NCI-H446 (cell line): ENCODE measurements at regions not wholly inside any gene's neighbourhood (a gene's known extent, or its start where the extent isn't known, plus 50 kb on each side); places are given as distances from the start of the nearest gene placed in this dataset.
"Not testable (repeated sequence)": the region's sequence is repeated elsewhere in the genome, so short reads cannot be mapped to it uniquely, and the experiment has no call there.

Source experiments
- DNase-seq, 2 experiments: peaks; one replicate each; lab custom pipeline; 2025; lab: John Stamatoyannopoulos, UW

GRCh38 chr9:81811688-81812087 is 116.5 kb upstream of the SPATA31D4 start:
- not testable (repeated sequence) for DNase-seq

DNA sequence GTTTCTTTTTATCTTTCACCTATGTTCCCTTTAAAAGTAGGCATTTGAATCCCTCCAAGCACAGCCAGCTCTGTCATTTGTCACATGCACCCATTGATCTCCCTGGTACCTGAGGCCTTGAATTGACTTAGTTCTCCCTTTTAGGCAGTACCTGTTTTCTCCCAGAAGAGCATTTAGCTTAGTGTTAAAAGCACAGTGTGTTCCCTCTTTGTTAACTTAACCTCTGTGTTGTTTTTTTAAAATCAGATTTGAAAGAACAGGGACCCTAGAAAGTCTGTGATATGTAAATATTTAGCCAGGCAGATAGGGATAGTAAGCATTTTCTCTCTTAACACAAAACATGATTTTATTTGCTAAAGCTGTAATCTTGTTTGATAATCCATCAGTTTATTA is 113.8 kb upstream of the SPATA31D4 start:
- no peak for DNase-seq

DNA sequence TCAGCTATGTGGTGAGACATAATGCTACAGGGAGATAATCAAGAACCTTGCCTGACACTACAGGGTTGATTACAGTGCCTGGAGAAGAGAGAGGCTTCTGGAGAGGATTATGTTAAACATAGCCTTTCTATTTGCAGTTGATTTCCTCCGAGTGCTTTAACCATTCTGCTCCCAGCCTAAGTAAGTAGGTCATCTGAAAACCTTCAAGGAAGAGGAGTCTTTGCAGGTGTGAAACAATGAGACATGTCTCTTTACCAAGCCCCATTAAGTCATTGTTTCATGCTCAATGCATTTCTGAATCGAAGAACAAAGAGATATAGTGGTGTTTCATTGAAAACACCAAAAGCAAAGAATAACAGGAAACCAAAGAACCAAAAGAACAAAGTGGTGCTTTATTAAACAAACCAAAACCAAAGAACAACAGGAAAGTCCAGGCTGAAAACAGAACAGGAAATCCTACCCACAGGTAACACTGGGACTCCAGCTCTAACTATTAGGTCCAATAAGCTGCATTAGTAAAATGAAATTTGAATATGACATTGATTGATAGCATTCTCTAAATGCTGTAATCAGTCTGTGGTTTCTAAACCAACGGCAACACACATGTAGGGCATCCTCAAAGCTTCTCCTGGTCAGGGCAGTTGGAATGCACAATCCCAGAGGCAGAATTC is 113.3 kb upstream of the SPATA31D4 start:
- DNase-seq: no peak

- DNase-seq: no peak
Observed at GRCh38 chr9:81815781-81816180, 112.4 kb upstream of the SPATA31D4 start.

GRCh38 chr9:81819155-81819554 is 109.1 kb upstream of the SPATA31D4 start:
- no peak for DNase-seq

- no peak for DNase-seq
Observed at GRCh38 chr9:81819859-81820546, 108.2 kb upstream of the SPATA31D4 start.

- no peak for DNase-seq
Observed at GRCh38 chr9:81822301-81822865, 105.8 kb upstream of the SPATA31D4 start.

GRCh38 chr9:81822967-81823366 is 105.3 kb upstream of the SPATA31D4 start:
- DNase-seq: no peak

DNA sequence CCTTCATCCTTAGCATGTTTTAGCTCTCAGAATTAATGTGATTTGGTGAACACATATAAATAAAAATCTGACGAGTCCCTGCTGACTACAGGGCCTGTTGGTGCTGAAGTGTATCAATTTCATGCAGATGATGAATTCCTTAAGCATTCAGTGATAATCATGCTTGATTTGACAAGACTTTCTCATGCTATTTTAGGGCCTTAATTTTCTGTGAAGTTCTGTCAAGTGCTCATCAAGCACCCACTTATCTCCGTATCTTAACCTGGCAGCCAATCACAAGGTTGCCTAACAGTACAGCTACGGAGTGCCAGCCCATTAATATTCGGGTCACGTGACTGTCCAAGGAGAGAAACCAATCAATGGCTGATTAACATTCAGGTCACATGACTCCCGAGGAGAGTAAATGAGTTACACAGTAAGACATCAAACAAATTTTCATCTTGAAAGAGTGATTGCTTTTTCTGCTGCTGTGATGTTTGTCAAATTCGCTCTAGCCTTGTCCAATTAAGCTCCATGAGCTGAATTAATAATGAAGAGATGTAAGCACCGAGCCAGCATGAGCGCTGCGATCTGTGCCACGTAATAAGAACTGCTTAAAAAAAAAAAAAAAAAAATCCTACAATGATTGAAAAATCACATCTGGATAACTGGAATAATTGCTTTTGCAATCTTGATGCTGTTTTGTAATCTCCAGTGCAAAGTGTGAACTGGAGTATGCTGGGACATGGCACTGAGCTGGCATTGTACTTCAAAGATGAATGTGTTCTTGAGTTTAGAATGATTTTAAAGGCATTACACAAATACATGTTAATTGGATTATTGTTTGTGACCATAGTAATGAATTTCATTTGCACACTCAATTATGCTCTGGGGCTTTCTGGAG is 104.3 kb upstream of the SPATA31D4 start:
- DNase-seq: no peak

DNA sequence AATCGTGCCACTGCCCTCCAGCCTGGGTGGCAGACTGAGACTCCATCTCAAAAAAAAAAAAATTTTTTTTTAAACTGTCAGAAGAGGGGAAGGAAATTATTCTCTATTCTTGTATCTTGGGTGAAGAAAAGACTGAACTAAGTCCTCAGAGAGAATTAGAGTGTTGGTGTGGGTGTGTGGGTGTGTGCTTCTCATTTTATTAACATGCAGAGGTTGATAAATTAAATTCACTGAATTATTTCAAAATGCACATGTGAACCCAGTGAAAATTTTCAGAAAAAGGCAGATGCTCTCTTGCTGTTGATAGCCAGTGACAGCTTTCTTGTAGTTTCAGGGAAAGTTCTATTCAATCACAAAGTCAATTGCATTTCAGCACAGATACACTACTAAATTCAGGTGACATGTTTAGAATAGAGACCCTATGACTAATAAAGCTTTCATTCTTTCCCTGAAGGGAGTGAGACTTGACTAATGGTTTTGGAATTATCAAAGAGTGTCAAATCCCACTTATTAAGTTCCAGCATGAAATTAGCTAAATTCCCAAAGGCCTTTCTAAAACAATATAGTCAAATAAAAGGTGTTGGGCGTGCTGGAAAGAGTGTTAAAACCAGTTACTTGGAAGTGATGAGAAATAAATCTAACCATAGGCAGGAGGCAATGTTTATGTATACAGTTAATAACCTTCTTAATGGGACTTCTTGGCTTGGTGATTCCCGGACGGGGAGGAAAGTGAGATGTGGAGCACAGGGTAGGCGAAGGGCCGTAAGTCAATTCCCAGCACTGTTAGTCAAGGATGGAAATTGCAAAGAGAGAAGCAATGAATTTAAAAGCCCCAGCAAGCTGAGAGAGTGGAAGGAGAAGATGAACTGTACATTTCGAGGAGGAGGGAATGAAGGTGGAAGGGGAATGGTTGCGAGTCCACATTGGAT is 103.2 kb upstream of the SPATA31D4 start:
- DNase-seq: no peak

DNA sequence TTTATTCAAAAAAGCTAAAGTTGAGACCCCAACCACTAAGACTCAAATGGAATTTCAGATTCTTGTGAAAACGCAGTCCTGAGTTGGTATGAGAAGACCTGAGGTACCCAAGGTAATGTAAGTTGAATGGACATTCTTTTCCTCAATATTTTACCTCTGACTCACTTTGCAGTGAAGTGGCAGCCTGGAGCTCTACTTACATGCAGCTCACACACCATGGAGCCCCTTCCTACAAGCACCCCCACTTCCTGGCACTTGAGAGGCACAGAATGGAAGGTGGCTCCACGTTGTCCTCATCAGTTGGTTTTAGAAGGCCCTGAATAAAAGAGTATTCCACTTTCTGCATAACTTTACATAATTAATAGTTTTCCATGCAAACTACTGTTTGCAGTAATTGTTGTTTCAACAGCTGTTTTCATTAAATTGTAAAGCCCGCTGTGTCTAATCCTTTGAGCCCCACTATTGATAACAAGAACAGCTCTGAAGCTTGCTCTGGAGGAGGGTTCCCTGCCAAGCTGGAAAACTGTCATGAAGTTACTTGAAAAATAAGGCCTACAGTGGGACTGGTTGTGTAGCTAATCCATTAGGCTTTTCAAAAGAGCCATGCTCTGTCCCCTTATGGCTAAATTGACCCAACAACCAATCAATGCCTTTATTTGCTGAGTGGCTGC is 102.2 kb upstream of the SPATA31D4 start:
- peak in 1 of 2 experiments; percentile 43 for DNase-seq

- peak; percentile 77 to 90 for DNase-seq
Observed at GRCh38 chr9:81826517-81826906, 101.7 kb upstream of the SPATA31D4 start.

- no peak for DNase-seq
Observed at GRCh38 chr9:81827616-81828296, 100.5 kb upstream of the SPATA31D4 start.

GRCh38 chr9:81829195-81829882 is 98.9 kb upstream of the SPATA31D4 start:
- no peak for DNase-seq

DNA sequence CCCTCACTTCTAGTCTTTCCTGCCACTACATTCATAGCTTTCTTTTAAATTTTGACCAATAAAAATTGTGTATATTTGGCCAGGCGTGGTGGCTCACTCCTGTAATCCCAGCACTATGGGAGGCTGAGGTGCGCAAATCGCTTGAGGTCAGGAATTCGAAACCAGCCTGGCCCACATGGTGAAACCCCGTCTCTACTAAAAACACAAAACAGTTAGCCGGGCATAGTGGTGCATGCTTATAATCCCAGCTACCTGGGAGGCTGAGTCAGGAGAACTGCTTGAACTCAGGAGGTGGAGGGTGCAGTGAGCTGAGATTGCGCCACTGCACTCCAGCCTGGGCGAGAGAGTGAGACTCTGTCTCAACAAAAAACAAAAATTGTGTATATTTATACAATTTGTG is 97.8 kb upstream of the SPATA31D4 start:
- not testable (repeated sequence) for DNase-seq

DNA sequence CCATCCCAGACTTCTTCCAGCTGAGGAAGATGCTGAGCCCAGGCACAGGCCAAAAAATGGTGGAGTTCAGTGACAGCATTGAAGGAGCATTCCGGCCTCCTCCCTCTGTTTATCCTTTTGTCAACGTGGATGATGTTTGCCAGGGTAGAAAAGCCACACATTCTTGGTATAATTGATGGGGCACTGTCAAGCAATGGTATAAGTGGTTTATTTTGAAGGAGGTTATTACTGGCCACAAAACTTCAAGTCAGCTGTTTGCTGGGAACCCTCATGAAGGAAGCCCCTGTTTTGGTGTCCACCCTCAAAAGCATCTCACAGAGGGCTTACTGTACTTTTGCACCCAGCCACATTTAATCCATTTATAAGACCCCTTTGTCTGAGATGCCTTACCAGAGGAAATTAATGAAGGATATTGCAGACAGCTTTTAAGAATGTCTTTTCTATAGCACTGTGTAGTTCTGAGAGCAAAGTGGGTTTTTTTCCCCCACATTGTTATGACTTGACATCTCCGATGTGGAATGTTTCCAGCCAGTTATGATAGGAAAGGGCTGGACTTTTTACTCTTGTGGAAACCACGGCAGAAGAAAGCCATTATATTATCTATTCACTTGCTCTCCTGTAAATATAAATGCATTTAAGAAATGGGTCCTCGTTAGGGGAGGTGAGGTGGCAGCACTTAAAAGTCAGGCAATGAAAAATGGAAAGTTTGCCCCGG is 95.5 kb upstream of the SPATA31D4 start:
- DNase-seq: no peak

GRCh38 chr9:81833563-81834345 is 94.5 kb upstream of the SPATA31D4 start:
- DNase-seq: no peak

GRCh38 chr9:81841333-81841732 is 86.9 kb upstream of the SPATA31D4 start:
- DNase-seq: no peak
